Transverse colon (tissue), 4 donors: ENCODE measurements at regions not wholly inside any gene's neighbourhood (a gene's known extent, or its start where the extent isn't known, plus 50 kb on each side); places are given as distances from the start of the nearest gene placed in this dataset.

Source experiments
- POLR2A ChIP-seq: fragments of 450-650 bp; IDR thresholded peaks from one replicate; pipeline ENCODE4 v1.6.1; 2016; ENCODE audit warnings: antibody characterized with exemption, mild to moderate bottlenecking, moderate library complexity
- POLR2AphosphoS5 ChIP-seq, 3 donors: sonication (generic); formaldehyde crosslinking; IDR thresholded peaks; one replicate each; pipeline ENCODE4 v1.6.1; 2016; ENCODE audit warnings: antibody characterized with exemption in 3 of 3
- TF ChIP-seq, protein P1 (sequence below), 5 experiments: fragments of 200-600 bp in 3 of 5; fragments of 450-650 bp in 2 of 5; sonication (generic) in 3 of 5; IDR thresholded peaks; 1 replicate in 2 of 5; 2 replicates in 3 of 5; pipeline ENCODE4 v1.5.1; 2016 to 2017; ENCODE audit warnings: antibody characterized with exemption in 5 of 5, inconsistent platforms in 3 of 5, mild to moderate bottlenecking in 2 of 5, moderate library complexity in 1 of 5

DNA sequence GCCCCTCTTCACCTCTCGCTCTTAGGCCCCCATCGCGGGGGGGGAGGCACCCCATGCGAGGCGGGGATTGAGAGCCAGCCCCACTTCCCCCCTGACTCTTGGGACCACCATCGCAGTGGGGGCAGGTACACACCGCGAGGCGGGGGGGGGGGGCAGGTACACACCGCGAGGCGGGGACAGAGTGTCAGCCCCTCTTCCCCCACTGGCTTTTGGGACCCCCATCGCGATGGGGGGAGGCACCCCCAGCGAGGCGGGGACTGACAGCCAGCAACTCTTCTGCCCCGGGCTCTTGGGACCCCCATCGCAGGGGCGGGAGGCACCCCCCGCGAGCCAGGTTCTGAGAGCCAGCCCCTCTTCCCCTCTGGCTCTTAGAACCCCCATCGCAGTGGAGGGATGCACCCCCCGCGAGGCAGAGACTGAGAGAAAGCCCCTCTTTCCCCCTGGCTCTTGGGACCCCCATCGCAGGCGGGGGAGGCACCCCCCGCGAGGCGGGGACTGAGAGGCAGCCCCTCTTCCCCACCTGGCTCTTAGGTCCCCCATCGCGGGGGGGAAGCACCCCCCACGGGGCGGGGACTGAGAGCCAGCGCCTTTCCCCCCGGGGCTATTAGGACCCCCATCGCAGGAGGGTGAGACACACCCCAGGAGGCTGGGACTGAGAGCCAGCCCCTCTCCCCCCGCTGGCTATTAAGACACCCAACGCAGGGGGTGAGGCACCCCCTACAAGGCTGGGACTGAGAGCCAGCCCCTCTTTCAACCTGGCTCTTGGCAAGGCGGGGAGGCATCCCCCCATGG lies 196.5 kb upstream of the PZP start:
- TF ChIP-seq, protein P1, sequence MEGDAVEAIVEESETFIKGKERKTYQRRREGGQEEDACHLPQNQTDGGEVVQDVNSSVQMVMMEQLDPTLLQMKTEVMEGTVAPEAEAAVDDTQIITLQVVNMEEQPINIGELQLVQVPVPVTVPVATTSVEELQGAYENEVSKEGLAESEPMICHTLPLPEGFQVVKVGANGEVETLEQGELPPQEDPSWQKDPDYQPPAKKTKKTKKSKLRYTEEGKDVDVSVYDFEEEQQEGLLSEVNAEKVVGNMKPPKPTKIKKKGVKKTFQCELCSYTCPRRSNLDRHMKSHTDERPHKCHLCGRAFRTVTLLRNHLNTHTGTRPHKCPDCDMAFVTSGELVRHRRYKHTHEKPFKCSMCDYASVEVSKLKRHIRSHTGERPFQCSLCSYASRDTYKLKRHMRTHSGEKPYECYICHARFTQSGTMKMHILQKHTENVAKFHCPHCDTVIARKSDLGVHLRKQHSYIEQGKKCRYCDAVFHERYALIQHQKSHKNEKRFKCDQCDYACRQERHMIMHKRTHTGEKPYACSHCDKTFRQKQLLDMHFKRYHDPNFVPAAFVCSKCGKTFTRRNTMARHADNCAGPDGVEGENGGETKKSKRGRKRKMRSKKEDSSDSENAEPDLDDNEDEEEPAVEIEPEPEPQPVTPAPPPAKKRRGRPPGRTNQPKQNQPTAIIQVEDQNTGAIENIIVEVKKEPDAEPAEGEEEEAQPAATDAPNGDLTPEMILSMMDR (IDR thresholded peaks at IDR 0.05): no peak
- TF ChIP-seq POLR2AphosphoS5 (IDR thresholded peaks at IDR 0.05) (no peak), POLR2A (no peak)
